ENCODE measurements at regions not wholly inside any gene's neighbourhood (a gene's known extent, or its start where the extent isn't known, plus 50 kb on each side); places are given as distances from the start of the nearest gene placed in this dataset.
"Not testable (repeated sequence)": the region's sequence is repeated elsewhere in the genome, so short reads cannot be mapped to it uniquely, and the experiment has no call there.

- no peak for DNase-seq (ENCODE audit: low read depth in 2 of 3, low spot score in 1 of 3)
Observed at GRCh38 chr12:19763488-19763887, 324.2 kb downstream of the AEBP2 start.

- DNase-seq (ENCODE audit: low read depth in 2 of 3, low spot score in 1 of 3) = no peak
Observed at GRCh38 chr12:19764408-19764807, 325.1 kb downstream of the AEBP2 start.

- DNase-seq (ENCODE audit: low read depth in 2 of 3, low spot score in 1 of 3) = no peak
Observed at GRCh38 chr12:19771858-19772257, 332.6 kb downstream of the AEBP2 start.

GRCh38 chr12:19772776-19773175, 333.5 kb downstream of the AEBP2 start:
- DNase-seq (ENCODE audit: low read depth in 2 of 3, low spot score in 1 of 3) = no peak

GRCh38 chr12:19775241-19775640, 335.9 kb downstream of the AEBP2 start:
- no peak for DNase-seq (ENCODE audit: low read depth in 2 of 3, low spot score in 1 of 3)

GRCh38 chr12:19775976-19776375, 336.7 kb downstream of the AEBP2 start:
- DNase-seq (ENCODE audit: low read depth in 2 of 3, low spot score in 1 of 3) = not testable (repeated sequence)

GRCh38 chr12:19778172-19778571, 338.9 kb downstream of the AEBP2 start:
- DNase-seq (ENCODE audit: low read depth in 2 of 3, low spot score in 1 of 3) = no peak

GRCh38 chr12:19778797-19779196, 339.5 kb downstream of the AEBP2 start:
- no peak for DNase-seq (ENCODE audit: low read depth in 2 of 3, low spot score in 1 of 3)

- no peak for DNase-seq (ENCODE audit: low read depth in 2 of 3, low spot score in 1 of 3)
Observed at GRCh38 chr12:19779395-19780056, 340.2 kb downstream of the AEBP2 start.

- no peak for DNase-seq (ENCODE audit: low read depth in 2 of 3, low spot score in 1 of 3)
Observed at GRCh38 chr12:19780460-19780859, 341.2 kb downstream of the AEBP2 start.

GRCh38 chr12:19783547-19784444, 344.5 kb downstream of the AEBP2 start:
- no peak for DNase-seq (ENCODE audit: low read depth in 2 of 3, low spot score in 1 of 3)

- DNase-seq (ENCODE audit: low read depth in 2 of 3, low spot score in 1 of 3) = no peak
Observed at GRCh38 chr12:19792028-19792427, 352.7 kb downstream of the AEBP2 start.

GRCh38 chr12:19794116-19794515, 354.8 kb downstream of the AEBP2 start:
- DNase-seq (ENCODE audit: low read depth in 2 of 3, low spot score in 1 of 3) = no peak

- no peak for DNase-seq (ENCODE audit: low read depth in 2 of 3, low spot score in 1 of 3)
Observed at GRCh38 chr12:19799216-19799615, 359.9 kb downstream of the AEBP2 start.

GRCh38 chr12:19799895-19800602, 360.8 kb downstream of the AEBP2 start:
- no peak for DNase-seq (ENCODE audit: low read depth in 2 of 3, low spot score in 1 of 3)

GRCh38 chr12:19800884-19801283, 361.6 kb downstream of the AEBP2 start:
- peak in 1 of 3 donors; percentile 2 for DNase-seq (ENCODE audit: low read depth in 2 of 3, low spot score in 1 of 3)

GRCh38 chr12:19801941-19802340, 362.6 kb downstream of the AEBP2 start:
- no peak for DNase-seq (ENCODE audit: low read depth in 2 of 3, low spot score in 1 of 3)

- no peak for DNase-seq (ENCODE audit: low read depth in 2 of 3, low spot score in 1 of 3)
Observed at GRCh38 chr12:19802915-19803314, 363.6 kb downstream of the AEBP2 start.

GRCh38 chr12:19804737-19805136, 365.4 kb downstream of the AEBP2 start:
- DNase-seq (ENCODE audit: low read depth in 2 of 3, low spot score in 1 of 3) = no peak

GRCh38 chr12:19808371-19808770, 369.1 kb downstream of the AEBP2 start:
- no peak for DNase-seq (ENCODE audit: low read depth in 2 of 3, low spot score in 1 of 3)

GRCh38 chr12:19810213-19810612, 370.9 kb downstream of the AEBP2 start:
- no peak for DNase-seq (ENCODE audit: low read depth in 2 of 3, low spot score in 1 of 3)

GRCh38 chr12:19811922-19812321, 372.6 kb downstream of the AEBP2 start:
- DNase-seq (ENCODE audit: low read depth in 2 of 3, low spot score in 1 of 3) = no peak

All from stimulated activated CD4-positive, alpha-beta T cell treated with anti-CD3 and anti-CD28 coated beads, Interleukin-12 subunit alpha, Interleukin-12 subunit beta, amount 100 ng/mL, for 48 hours (primary cell).